T-helper 2 cell treated with Interferon-gamma antibody and Interleukin-4, amounts not matched to agents 100 ng/mL and 5 ng/mL, for 36 hours (primary cell): ENCODE measurements at regions not wholly inside any gene's neighbourhood (a gene's known extent, or its start where the extent isn't known, plus 50 kb on each side); places are given as distances from the start of the nearest gene placed in this dataset.
"Not testable (repeated sequence)": the region's sequence is repeated elsewhere in the genome, so short reads cannot be mapped to it uniquely, and the experiment has no call there.

ENCODE experiments used
- intact Hi-C: fragments of 100-400 bp; cut with micrococcal nuclease; formaldehyde crosslinking; loops from one replicate; pipeline ENCODE4 v1.15.1; 2023

- intact Hi-C loops = loop anchor here (10.0 kb wide), 1 partner anchor 100 kb away; no protein-coding TSS in a partner anchor
Observed at GRCh38 chr14:85934123-85934885, 404.4 kb downstream of the FLRT2 start.

GRCh38 chr14:85921241-85921640, 391.3 kb downstream of the FLRT2 start:
- intact Hi-C loops = no loop called here

GRCh38 chr14:85917716-85918115, 387.8 kb downstream of the FLRT2 start:
- intact Hi-C loops = no loop called here

- intact Hi-C loops = no loop called here
Observed at GRCh38 chr14:85915711-85916110, 385.8 kb downstream of the FLRT2 start.

GRCh38 chr14:85912141-85912540, 382.2 kb downstream of the FLRT2 start:
- intact Hi-C loops = no loop called here

GRCh38 chr14:85911044-85911443, 381.1 kb downstream of the FLRT2 start:
- intact Hi-C loops = no loop called here

GRCh38 chr14:85909581-85909980, 379.6 kb downstream of the FLRT2 start:
- intact Hi-C loops = no loop called here

GRCh38 chr14:85907536-85907935, 377.6 kb downstream of the FLRT2 start:
- intact Hi-C loops = no loop called here

- intact Hi-C loops = no loop called here
Observed at GRCh38 chr14:85897808-85898207, 367.9 kb downstream of the FLRT2 start.

GRCh38 chr14:85895603-85896002, 365.7 kb downstream of the FLRT2 start:
- intact Hi-C loops = no loop called here

GRCh38 chr14:85892251-85892650, 362.3 kb downstream of the FLRT2 start:
- intact Hi-C loops = no loop called here

GRCh38 chr14:85883966-85884365, 354.0 kb downstream of the FLRT2 start:
- intact Hi-C loops = no loop called here

- intact Hi-C loops = no loop called here
Observed at GRCh38 chr14:85883101-85883500, 353.2 kb downstream of the FLRT2 start.

GRCh38 chr14:85881935-85882334, 352.0 kb downstream of the FLRT2 start:
- intact Hi-C loops = no loop called here

- intact Hi-C loops = no loop called here
Observed at GRCh38 chr14:85878874-85879273, 348.9 kb downstream of the FLRT2 start.

GRCh38 chr14:85873006-85873405, 343.1 kb downstream of the FLRT2 start:
- intact Hi-C loops = no loop called here

- intact Hi-C loops = loop anchor here (2.0 kb wide), 1 partner anchor 171 kb away; no protein-coding TSS in a partner anchor
Observed at GRCh38 chr14:85867450-85867849, 337.5 kb downstream of the FLRT2 start.

- intact Hi-C loops = loop anchor here (2.0 kb wide), 1 partner anchor 173 kb away; no protein-coding TSS in a partner anchor
Observed at GRCh38 chr14:85865701-85866100, 335.8 kb downstream of the FLRT2 start.

- intact Hi-C loops = no loop called here
Observed at GRCh38 chr14:85858634-85859033, 328.7 kb downstream of the FLRT2 start.

GRCh38 chr14:85856430-85856829, 326.5 kb downstream of the FLRT2 start:
- intact Hi-C loops = no loop called here

- intact Hi-C loops = no loop called here
Observed at GRCh38 chr14:85853996-85854526, 324.1 kb downstream of the FLRT2 start.

GRCh38 chr14:85852906-85853305, 323.0 kb downstream of the FLRT2 start:
- intact Hi-C loops = no loop called here

- intact Hi-C loops = not testable (repeated sequence)
Observed at GRCh38 chr14:85852123-85852522, 322.2 kb downstream of the FLRT2 start.
